ENCODE measurements at regions not wholly inside any gene's neighbourhood (a gene's known extent, or its start where the extent isn't known, plus 50 kb on each side); places are given as distances from the start of the nearest gene placed in this dataset.

- no peak overlapping the region for H3K4me3 ChIP-seq (ENCODE audit: low read depth, low read length)
- TF ChIP-seq CTCF (IDR thresholded peaks at IDR 0.05; ENCODE audit: borderline replicate concordance, insufficient read depth, low read depth, low read length), result no peak
Measured at GRCh38 chr4:134777606-134778005, 576.0 kb upstream of the PABPC4L start.

- H3K4me3 ChIP-seq (ENCODE audit: low read depth, low read length), result no peak overlapping the region
- no peak for TF ChIP-seq CTCF (IDR thresholded peaks at IDR 0.05; ENCODE audit: borderline replicate concordance, insufficient read depth, low read depth, low read length)
Measured at GRCh38 chr4:134773497-134774000, 572.0 kb upstream of the PABPC4L start.

DNA sequence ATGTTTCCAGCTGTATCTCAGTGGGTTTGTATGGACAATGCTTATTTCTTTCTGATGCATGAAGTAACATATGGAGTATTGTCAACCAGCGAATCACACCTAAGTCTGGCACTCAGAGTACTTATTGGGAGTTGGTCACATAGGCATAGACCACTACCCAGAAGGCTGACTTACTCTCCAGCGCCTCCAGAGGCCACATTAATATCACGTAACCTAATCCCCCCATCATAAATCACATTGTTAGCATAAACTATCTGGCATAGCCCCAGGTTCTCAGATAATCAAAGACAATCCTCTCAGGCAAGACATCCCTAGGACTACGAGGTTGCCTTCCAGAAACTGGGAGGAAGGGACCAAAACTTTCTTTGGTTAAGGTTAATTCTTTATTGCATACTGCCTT is 560.5 kb upstream of the PABPC4L start:
- peak; percentile 32; the same call in 1 of the 2 replicates for TF ChIP-seq CTCF (IDR thresholded peaks at IDR 0.05; ENCODE audit: borderline replicate concordance, insufficient read depth, low read depth, low read length)

DNA sequence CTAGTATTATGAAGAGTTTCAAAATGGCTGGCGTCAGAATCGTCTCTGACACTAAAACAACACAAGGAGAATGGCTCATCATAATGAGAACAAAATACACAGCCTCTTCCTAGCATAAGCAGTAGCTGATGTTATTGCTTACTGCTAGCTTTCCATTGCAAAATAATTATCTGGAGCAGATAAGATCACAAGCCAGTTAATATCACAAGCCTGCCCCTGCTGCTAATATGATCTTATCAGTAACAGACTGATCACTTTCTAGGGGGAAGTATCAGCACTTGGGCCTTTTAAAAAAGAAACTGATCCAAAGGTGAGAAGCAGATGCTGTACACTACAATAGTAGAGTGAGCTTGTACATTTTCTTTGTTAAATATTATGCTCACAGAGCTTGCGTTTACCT is 554.8 kb upstream of the PABPC4L start:
- TF ChIP-seq CTCF (IDR thresholded peaks at IDR 0.05; ENCODE audit: borderline replicate concordance, insufficient read depth, low read depth, low read length), result no peak
- H3K4me3 ChIP-seq (ENCODE audit: low read depth, low read length), result no peak overlapping the region

More for the DNA sequence above, 560.5 kb upstream of the PABPC4L start:
- no peak overlapping the region for H3K4me3 ChIP-seq (ENCODE audit: low read depth, low read length)

DNA sequence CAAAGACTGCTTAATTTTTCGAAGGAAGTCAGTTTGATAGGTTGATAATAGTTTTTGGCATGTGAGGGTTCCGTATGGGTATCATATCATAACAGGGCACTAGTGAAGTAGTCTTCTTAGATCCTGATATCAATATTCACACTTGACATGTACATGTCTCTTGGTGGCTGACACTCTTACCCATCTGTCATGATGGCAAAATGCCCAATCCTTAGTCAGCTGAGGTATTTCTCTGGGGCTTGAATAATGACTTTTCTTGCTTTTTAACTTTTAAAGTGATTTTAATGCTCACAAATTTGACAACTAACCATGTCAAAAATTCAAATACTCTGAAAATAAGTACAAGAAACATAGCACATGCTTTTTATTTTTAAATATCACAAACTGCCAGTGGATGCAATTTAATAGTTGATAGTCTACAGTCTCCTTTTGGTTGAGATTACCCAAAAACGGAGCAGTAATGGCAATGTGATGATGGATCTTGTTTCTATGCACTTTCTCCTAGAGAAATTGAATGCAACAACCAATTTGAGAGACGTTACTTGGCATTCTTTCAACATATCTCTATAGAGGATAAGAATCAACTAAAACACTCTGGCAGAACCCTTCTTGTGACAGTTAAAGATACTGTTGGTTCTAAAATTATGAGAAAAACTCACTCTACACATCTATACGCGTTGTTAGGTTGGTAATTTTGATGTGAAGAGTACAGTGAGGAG is 552.9 kb upstream of the PABPC4L start:
- TF ChIP-seq CTCF (IDR thresholded peaks at IDR 0.05; ENCODE audit: borderline replicate concordance, insufficient read depth, low read depth, low read length), result no peak
- no peak overlapping the region for H3K4me3 ChIP-seq (ENCODE audit: low read depth, low read length)

GRCh38 chr4:134753390-134753789 is 551.8 kb upstream of the PABPC4L start:
- no peak for TF ChIP-seq CTCF (IDR thresholded peaks at IDR 0.05; ENCODE audit: borderline replicate concordance, insufficient read depth, low read depth, low read length)
- H3K4me3 ChIP-seq (ENCODE audit: low read depth, low read length), result no peak overlapping the region

Data from GM12875 (cell line).